EH (cell line): ENCODE measurements at regions not wholly inside any gene's neighbourhood (a gene's known extent, or its start where the extent isn't known, plus 50 kb on each side); places are given as distances from the start of the nearest gene placed in this dataset.

ENCODE experiments used
- DNase-seq: peaks from one replicate; pipeline ENCODE4 v3.0.0-alpha.2; 2015; ENCODE audit warnings: low read depth

DNA sequence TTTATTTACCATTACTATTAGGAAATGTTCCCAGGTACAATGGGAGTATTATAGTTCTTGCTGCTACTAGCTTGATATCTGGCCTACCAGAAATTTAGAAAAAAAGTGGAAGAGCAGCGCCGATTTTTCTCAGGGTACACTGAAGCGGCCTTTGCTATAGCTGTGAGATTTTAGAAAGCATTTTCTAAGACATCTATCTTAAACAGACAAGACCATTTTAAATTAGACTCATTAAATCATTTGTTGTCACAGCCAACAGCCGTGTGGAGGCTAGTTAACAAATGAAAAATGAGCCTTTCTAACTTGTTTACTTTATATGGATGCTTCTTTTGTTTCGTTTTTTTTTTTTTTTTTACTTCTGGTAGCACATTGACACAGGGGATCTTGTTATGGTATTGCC is 183.2 kb upstream of the ZRANB2 start:
- DNase-seq: no peak

DNA sequence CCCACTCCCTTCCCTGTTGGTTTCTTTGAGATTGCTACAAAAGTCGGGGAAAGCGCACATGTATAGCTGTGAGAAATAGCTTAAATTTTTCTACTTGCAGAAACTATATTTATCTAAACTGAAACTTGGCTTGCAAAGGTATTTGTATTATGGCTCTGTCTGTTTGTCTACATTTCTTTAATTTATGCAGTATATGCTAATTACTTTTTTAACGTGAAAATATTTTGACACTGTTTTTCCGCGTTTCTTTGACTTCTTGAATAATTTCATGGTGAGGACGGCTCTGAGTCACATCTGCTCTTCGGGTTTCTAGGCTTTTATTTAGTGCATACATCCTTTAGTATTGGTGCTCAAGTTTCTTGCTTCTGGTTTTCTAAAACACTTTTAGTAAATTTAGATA is 182.1 kb upstream of the ZRANB2 start:
- no peak for DNase-seq

DNA sequence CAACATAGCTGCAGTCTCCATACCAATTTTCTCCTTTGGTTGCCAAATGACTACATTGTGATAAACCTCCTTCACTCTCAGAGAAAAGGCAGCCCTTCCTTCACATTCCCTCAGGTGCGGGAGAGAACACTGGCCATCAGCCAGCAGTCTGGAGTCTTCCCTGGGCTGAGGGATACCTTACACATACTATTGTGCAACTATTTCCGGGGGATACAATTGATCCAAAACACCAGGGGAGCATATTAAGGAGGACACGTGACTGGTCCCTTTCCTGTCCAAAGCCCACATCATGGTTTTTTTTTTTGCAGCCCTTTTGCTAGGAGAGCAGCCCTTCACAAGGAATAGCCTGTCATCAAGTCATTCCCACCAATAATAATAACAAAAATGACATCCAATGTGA is 172.1 kb upstream of the ZRANB2 start:
- DNase-seq: no peak

GRCh38 chr1:71245246-71245645 is 164.4 kb upstream of the ZRANB2 start:
- no peak for DNase-seq

GRCh38 chr1:71242239-71242638 is 161.4 kb upstream of the ZRANB2 start:
- no peak for DNase-seq

DNA sequence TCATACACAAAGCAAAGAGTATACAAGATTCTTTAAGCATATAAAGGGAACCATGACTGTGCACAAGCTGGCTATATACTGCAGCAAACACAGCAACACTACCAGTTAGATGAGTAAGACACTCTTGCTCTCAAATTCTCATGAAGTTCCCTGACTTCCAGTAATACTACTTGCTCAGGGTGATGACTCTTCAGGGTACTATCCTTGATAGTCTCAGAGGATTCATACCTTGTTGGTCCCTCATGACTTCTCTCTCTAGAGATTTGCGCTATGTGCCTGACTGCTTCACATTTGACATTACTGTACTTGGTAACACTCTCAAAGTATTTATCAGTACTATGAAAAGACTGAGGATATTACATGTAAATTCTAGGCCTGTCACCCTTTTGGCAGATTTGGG is 159.8 kb upstream of the ZRANB2 start:
- DNase-seq: no peak

DNA sequence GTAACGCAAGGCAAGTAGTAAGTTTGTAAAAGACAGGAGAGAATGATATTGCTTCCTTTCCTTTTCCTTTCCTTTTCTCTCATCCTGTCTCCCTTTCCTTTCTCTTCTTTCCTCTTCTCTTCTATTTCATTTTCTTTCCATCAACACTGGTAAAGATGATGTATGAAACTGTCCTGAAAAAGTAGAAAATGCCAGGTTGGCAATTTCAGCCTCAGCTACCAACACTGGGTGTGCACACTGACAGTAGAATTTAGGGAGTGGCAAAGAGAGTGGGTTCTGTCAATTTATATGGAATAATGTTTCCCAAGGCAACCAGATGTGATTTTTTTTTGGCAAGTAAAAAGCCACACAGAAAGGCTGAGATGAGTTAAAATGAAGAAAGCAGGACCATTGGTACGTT is 155.7 kb upstream of the ZRANB2 start:
- DNase-seq: no peak

DNA sequence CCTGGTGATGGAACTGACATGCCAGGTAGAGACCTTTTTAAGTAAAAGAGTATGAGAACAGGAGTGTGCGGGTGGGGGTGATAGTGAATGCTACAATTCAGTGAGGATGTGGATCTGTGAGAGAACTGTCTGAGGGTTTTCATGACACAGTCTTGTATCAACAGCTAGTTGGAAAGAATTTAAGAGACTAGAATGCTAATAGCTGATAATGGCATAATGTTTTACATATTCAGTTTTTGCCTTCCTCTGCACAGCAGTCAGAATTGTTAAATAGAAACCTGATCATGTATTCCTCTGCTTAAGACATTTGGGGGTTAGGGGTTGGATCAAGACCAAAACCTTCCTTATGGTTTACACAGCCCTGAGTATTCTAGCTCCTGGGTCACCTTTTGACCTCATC is 152.8 kb upstream of the ZRANB2 start:
- DNase-seq: no peak

- no peak for DNase-seq
These were observed 152.0 kb upstream of the ZRANB2 start for GRCh38 chr1:71232786-71233185.

- DNase-seq: no peak
These were observed 151.4 kb upstream of the ZRANB2 start for GRCh38 chr1:71232166-71232763.

DNA sequence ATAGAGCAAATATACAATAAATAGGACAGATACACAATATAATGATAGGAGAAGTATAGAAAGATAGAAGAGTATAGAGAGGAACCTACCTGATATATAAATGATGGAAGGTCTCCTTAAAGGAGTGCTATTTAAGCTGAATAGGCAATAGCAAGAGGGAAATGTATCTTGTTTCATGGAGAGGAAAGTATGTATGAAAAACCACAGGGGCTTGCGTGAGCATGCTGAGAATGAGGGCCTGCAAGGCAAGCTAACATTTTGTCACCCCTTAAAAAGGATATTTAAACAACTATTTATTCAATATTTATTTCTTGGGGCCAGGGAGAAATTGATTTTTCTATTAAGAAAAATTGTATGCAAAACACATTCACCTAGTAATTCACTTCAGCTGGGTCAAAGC is 150.9 kb upstream of the ZRANB2 start:
- no peak for DNase-seq

DNA sequence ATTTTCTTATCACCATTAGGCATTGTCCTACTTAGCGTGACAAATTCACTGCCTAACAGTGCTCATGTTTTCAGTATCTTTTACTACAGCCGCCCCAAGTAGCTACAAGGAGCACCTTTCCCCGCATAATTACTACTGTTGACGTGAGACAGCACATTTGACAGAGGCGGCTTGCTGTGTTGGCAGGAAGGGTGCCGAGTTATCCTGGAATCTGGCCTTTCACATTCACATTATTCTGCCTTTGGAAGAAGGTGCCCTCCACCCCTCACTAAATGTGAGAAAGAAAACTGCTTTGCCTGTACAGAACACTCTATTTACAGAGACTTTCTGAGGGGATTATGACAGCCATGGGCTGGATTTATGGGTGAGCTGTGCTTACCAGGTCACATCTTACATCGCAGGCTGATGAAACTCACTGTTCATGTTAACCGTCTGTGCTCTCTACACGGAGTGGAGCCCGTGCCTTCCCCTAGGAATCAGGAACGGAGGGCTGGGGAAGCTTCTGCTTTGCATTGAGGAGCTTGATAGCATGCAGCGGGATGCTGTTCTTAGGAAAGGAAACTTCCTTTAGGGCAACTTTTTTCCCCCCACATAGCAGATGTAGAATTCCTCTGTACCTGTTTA is 148.0 kb upstream of the ZRANB2 start:
- no peak for DNase-seq

- no peak for DNase-seq
These were observed 147.4 kb upstream of the ZRANB2 start for GRCh38 chr1:71228241-71228640.

DNA sequence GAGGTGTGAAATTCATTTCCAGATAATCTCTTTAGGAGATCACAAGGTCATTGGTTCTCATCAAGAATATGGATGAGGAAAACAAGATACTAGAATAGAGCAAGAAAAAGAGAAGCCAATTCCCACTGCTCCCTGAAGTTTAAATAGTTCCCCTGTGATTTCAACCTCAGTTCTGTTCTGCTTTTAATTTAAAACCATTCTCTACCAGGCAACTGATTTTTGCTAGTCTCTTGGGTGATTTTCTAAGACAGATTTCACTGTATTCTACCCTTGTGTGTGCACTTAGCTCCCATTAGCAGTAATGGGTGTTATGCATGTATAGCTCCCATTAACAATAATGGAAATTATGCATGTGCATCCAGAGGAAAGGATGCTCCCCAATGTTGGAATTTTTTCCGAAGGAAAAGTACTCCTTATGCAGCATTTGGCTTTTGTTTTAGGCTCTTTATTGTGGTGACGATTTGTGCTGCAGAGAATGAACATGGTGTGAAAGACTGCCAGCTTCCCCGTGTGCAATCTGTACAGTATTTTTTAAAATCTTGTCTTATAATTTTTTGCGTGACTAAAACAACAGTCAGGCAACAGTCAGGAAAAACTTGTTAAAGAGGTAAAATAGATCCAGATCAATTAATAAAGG is 144.0 kb upstream of the ZRANB2 start:
- DNase-seq: no peak

GRCh38 chr1:71223641-71224340 is 143.0 kb upstream of the ZRANB2 start:
- no peak for DNase-seq

GRCh38 chr1:71222668-71223067 is 141.8 kb upstream of the ZRANB2 start:
- no peak for DNase-seq

- no peak for DNase-seq
These were observed 129.9 kb upstream of the ZRANB2 start for GRCh38 chr1:71210718-71211117.

- no peak for DNase-seq
These were observed 122.4 kb upstream of the ZRANB2 start for GRCh38 chr1:71203241-71203640.

DNA sequence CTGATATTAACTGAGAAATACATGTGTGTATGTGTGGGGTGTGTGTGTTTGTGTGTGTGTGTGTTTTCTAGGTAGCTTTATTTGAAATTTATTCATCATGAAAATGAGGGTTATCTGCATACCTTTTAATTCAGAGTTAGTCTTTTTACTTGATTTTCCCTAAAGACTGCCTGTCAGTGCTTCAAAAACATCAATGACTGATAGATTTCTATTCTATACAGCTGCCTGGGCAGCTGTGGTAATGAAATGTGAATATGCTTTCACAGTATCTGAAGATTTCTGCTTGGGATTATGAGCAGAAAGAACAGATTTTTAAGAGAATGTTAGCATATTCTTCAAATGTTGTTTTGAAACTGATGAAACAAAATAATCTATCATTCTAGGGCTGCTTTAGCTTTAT is 119.7 kb upstream of the ZRANB2 start:
- DNase-seq: no peak

DNA sequence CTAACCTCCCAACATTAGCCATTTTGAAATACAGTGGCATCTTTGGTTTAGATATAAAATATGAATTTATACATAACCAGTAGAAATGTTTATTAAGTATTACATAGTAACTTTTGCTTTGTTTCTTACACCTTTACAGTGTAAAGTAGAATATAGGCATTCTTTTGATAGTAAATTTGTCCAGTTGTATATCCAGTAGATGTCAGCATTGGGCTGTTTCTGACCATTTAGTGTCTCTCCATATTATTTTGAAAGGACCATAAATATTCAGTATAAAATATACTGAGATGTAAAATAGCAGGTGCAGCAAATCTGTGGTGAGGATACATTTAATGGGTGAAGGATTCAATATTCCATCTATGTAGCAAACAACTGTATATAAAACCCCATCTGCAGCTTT is 115.8 kb upstream of the ZRANB2 start:
- DNase-seq: peak; percentile 6

DNA sequence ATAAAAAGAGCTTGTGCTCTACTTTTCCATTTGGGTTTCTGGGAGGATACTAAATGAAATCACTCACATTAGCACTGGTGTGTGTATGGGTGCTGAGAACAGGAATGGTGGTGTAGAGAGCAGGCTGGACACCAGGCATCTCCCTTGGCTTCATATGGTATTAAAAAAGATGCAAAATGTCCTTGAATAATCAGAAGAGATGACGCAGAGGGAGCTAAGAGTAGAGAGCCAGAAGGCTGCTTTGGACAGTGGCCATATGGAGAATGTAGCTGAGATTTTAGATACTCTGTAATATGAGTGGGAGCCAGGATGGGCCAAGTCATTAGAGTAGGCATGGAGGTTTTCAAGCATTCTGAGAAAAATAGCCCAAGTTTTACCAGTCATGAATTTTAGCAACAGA is 112.3 kb upstream of the ZRANB2 start:
- DNase-seq: peak; percentile 2

DNA sequence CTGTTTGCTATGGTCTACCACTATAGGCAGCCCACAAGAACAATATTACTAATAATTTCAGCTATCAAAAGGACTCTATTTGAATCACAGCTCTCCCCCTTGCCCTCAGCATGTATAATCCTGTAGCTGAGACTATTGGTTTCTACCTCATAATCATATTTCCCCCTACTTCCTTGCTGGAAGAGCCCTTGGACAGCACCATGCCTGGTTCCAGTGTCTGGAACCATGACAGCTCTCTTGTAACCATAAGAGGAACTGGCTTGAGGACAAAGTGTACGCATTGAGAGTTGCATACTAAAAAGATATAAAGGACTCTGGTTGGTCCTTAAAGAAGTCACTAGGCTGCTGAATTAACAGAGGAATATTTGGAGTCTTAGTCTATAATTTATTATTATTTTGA is 110.7 kb upstream of the ZRANB2 start:
- DNase-seq: no peak

DNA sequence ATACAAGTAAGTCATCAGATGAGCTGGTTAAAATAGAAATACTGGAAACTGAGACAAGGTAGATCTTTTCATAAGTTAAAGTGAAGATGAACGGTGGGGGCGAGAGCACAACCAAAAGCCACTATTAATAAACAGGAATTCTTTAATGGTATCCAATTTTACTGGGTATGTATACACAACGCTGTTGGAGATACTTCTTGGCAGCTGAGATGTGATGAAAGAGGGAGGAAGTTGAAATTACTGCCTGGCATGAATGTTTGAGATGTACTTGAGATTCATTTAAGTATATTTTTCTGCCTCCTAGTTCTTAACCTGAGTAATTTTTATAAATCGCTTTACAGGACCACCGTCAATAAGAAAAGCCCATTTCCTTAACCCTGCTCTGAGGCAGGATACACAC is 110.0 kb upstream of the ZRANB2 start:
- DNase-seq: no peak
